Middle frontal gyrus (tissue), 1 donor: ENCODE measurements at regions not wholly inside any gene's neighbourhood (a gene's known extent, or its start where the extent isn't known, plus 50 kb on each side); places are given as distances from the start of the nearest gene placed in this dataset.

ENCODE experiments used
- DNase-seq: peaks from one replicate; pipeline ENCODE4 v3.0.0-alpha.2; 2015; ENCODE audit warnings: low spot score; ENCODE audit errors: extremely low spot score

DNA sequence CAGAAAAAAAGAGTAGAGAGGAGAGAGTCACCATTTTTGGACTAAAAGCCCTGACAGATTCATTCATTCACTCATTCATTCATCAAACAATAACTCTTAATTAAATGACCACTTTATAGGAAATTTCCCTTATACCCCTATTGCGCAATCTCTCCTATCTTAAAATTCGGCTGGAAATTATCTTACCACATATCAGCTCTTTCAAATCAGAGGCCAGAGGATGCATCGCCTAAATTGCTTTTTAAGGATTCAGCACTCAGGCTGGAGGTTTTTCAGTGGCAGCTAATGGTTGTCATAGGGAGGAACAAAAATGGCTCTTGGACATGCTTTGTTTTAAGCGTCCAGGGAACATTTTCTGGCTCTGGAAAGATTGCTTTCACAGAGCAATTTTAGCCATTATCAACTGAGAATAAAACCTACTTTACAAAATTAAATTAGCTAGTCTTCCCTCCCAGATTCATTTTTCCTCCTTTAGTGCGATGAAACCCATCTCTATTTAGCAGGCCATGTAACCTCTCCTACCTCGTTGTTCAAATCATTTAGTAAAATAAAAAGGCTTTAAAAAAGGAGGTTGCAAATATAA, 115.2 kb downstream of the OLFM4 start:
- no peak for DNase-seq

DNA sequence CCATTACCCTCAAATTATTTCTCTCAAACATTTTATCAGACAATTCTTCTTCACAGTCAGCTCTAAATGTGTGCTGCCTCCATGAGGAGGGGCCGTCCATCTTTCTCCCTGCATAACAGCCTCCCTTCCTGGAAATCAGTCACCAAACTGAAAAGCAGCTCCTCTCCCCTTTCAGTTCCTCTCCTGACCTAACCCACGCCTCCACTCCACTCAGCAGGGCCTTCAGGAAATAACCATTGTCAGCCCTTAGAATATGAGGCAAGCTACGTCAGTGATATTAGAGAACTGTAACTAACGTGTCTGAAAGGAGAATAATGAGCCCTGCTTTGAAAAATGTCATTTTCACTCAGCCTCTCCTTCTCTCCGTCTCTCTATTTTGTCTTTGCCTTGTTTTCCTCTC, 116.2 kb downstream of the OLFM4 start:
- DNase-seq: no peak

- DNase-seq: no peak
These were observed 122.0 kb downstream of the OLFM4 start for GRCh38 chr13:53150568-53150967.

- no peak for DNase-seq
These were observed 122.9 kb downstream of the OLFM4 start for GRCh38 chr13:53151336-53152056.

GRCh38 chr13:53152057-53152421, 123.4 kb downstream of the OLFM4 start:
- no peak for DNase-seq

- DNase-seq: no peak
These were observed 129.6 kb downstream of the OLFM4 start for GRCh38 chr13:53158201-53158600.

DNA sequence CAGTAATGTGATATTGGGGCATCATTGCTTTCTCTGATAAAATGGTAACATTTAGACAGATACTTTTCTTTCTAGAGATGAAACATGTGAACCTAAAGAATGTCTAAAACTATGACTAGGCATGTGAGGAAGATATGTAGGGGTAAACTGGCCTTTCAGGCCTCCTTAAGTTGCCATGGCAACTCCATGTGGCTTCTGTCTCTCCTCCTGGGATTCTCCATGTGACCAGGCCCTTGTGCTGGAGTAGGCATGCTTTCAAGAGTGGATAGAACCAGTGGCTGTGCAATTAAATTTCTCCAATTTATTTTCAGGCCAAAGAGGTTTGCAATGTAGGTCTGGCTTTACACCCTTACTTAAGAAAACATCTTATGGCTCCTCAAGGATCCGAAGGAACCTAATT, 130.8 kb downstream of the OLFM4 start:
- no peak for DNase-seq

DNA sequence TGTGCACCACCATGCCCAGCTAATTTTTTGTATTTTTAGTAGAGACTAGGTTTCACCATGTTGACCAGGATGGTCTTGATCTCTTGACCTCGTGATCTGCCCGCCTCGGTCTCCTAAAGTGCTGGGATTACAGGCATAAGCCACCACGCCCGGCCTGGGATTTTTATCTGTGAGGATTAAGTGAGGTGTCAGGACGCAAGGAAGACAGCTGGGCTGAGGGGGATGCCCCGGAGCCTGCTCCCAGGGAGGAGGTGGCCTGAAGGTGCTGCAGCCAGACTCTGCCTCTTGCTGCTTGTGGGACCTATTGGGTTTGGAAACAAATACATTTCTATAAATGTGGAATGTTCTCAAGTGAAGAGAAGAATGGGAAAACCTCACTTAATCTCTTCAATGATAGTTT, 131.6 kb downstream of the OLFM4 start:
- no peak for DNase-seq

DNA sequence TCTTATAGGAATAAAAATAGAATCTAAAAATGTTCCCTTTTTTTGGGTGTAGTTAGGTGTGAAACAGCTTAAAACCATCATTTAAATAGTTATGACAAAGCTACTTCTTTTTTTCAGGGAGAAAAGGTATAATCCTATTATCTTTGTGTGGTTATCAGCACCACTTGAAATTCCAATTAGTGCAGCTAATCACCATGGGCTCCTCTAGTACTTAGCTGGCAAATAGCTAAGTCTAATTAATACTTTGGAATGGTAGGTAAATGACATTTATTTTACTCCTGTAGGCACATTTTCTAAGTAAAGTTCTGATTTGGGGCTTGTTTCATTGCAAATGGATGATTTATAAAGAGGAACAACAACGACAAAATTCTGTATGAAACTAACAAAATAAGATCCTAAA, 132.6 kb downstream of the OLFM4 start:
- no peak for DNase-seq

GRCh38 chr13:53165261-53165660, 136.6 kb downstream of the OLFM4 start:
- DNase-seq: no peak

DNA sequence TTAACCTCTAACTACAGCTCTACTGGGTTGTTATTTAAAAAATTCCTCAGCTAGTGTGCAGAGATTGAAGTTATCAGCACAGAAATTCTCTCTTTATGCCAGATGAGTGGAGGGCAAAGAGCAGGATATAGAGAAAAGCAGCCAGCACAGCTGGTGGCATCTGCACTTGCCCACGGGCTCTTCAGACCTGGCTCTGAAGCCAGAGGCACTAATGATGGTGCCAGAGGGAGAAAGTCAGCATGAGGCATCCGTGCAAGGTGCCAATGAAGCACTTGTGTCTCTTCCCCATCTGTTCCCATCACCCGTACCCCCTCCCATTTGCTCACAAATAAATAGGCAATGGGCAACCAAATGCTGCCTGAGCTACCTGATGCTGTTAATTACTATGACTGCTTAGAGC, 138.9 kb downstream of the OLFM4 start:
- DNase-seq: no peak

DNA sequence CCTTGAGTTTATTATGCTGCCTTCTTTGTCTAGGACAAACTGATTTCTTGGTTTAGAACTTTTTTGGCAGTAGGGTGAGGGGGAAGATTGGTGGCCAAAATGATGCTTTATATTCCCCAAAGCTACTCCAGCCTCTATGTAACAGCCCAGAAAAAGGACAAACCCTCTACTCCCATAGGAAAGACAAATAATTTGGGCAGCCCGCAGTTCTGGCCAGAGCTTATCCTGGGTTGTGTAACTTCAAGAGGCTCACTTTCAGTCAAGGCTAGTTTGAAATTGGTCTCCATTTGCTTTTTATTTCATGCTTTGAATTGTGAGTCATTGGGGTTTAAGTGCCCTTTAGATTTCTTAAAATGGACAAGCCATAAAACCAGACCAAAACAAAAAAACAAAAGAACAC, 142.3 kb downstream of the OLFM4 start:
- no peak for DNase-seq

DNA sequence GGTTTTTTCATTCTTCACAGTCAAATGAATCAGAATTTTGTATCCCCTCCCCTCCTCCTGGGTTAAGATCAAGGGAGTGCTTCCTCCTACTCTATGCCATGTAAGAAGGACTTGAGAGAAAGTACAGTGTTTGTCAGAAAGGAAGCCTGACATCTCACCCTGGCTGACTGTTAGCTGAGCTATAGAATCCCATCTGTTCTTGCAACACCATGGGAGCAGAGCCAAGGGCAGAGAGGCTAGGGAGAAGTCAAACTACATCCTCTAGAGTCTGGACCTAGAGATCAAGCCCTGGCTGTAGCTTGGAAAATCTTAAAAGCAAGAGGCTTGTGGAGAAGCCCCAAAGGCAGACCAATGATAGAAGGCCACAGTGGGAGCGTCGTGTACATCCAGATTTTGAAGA, 145.9 kb downstream of the OLFM4 start:
- DNase-seq: no peak

DNA sequence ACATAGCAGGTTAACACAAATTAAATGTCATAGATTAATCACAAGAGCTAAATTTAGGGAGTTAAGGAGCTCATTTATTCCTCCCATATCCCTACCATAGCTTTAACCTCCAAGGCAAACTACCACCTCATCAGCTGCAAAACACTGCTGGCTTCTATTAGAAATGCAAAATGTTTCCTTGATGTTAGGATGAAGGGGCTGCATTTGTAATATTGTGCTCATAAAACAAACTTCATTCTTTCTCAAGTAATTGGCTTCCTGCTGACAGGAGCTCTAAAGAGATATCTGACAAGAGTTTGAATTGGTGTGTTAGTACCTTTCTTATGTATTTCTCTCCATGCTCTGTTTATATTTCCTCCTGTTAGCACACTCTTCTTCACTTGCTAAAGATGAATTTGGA, 152.1 kb downstream of the OLFM4 start:
- DNase-seq: no peak

- DNase-seq: no peak
These were observed 154.1 kb downstream of the OLFM4 start for GRCh38 chr13:53182724-53183123.

GRCh38 chr13:53188120-53188519, 159.5 kb downstream of the OLFM4 start:
- DNase-seq: no peak

- DNase-seq: no peak
These were observed 160.5 kb downstream of the OLFM4 start for GRCh38 chr13:53189162-53189561.

DNA sequence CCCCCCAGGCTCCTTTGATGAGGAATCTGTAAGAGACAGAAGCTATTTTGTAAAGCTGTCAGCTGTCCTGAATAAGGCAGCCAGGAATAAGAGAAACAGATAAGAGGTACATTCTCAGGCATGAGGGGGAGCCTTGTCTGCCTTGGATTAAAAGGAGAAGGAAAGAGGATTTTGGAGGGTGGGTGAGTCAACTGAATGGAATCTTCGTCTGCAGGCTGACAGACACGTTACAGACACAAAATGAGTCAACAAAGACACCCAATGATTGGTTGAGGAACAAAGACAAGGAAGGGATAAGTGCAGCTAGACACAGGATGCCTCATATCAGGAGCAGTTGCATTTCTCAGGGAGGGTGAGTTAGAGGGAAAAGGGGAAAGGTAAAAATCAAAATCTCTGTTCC, 162.5 kb downstream of the OLFM4 start:
- no peak for DNase-seq

DNA sequence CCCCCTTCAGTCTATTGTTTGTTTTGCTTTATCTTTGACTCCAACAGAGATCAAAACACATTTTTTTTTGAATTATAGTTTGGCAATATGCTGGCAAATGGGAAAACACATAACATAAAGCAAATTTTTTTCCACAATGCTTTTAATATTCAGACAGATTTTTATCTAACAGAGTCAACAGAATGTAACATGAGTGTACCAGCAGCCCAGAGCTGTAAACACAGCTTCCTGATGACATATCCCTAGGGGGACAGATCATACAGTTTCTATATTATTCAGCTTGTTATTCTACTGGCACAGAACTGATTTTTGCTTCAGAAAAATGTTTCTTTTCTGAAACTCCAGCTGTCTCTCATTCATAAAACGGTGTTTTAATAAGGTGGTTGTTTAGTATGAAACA, 168.8 kb downstream of the OLFM4 start:
- DNase-seq: no peak

- DNase-seq: no peak
These were observed 169.4 kb downstream of the OLFM4 start for GRCh38 chr13:53198017-53198416.

DNA sequence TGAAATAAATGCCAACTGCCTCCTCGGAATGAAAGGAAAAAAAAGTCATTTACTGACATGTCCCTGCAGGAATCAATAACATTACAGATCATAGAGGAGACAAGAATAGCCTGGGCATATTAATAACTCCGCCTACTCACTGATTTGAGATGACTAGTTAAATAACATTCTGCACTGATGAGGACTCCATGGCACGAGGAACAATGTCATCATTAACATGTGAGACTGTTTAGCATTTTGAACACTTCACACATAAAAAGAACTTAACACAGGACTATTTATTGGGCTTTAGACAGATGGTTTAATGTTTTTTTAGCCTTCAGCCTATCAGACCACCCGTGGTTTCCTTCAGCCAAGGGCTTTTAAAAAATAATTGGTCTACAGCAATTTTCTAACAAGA, 170.1 kb downstream of the OLFM4 start:
- no peak for DNase-seq

DNA sequence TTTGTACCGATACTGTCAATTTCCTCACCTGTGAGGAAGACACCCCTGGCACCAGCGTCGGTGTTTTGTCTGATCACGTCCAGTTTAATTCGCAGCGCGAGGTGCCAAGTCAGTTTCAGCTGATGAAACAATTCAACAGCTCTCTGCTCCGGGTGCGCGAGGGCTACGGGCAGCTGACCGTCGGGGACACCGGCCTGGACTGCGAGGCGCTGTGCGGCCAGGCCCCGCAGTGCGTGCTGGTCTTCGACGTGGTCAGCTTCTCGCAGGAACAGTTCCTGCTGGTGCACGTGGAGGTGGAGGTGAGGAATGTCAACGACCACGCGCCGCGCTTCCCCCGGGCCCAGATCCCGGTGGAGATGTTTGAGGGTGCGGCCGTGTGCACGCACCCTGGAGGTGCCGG, 171.5 kb downstream of the OLFM4 start:
- DNase-seq: no peak
